Gastrocnemius medialis (tissue), 4 donors: ENCODE measurements at regions not wholly inside any gene's neighbourhood (a gene's known extent, or its start where the extent isn't known, plus 50 kb on each side); places are given as distances from the start of the nearest gene placed in this dataset.

ENCODE experiments used
- ATAC-seq, 2 donors: fragments of 150-250 bp; one replicate each; pipeline ENCODE4 v1.9.1; 2016
- DNase-seq, 2 donors: peaks; one replicate each; pipeline ENCODE4 v3.0.0-alpha.2; 2019
- H3K27ac ChIP-seq, 4 donors: fragments of 200-600 bp; sonication (generic); 1 replicate in 1 of 4; 2 replicates in 3 of 4; pipeline ENCODE4 v1.5.1; 2016 to 2018; ENCODE audit warnings: mild to moderate bottlenecking in 2 of 4, moderate library complexity in 1 of 4
- H3K27me3 ChIP-seq, 3 donors: fragments of 200-600 bp; sonication (generic) in 2 of 3; 1 replicate in 1 of 3; 2 replicates in 2 of 3; pipeline versions ENCODE4 v1.5.1 to v1.6.0; 2016 to 2019; ENCODE audit warnings: mild to moderate bottlenecking in 1 of 3, moderate library complexity in 1 of 3
- H3K36me3 ChIP-seq, 2 donors: fragments of 200-600 bp; sonication (generic) in 1 of 2; one replicate each; pipeline ENCODE4 v1.5.1; 2017 to 2018
- H3K4me1 ChIP-seq, 2 donors: fragments of 200-600 bp; sonication (generic) in 1 of 2; one replicate each; pipeline ENCODE4 v1.5.1; 2016 to 2017; ENCODE audit warnings: mild to moderate bottlenecking in 2 of 2
- H3K4me3 ChIP-seq, 4 donors: fragments of 200-600 bp; sonication (generic) in 3 of 4; 1 replicate in 1 of 4; 2 replicates in 3 of 4; pipeline ENCODE4 v1.5.1; 2016 to 2019; ENCODE audit warnings: mild to moderate bottlenecking in 2 of 4
- H3K9me3 ChIP-seq, 3 donors: fragments of 200-600 bp; sonication (generic) in 2 of 3; 1 replicate in 1 of 3; 2 replicates in 2 of 3; pipeline ENCODE4 v1.5.1; 2016 to 2019
- POLR2A ChIP-seq, 2 donors: fragments of 450-650 bp; IDR thresholded peaks; one replicate each; pipeline ENCODE4 v1.6.1; 2017; ENCODE audit warnings: antibody characterized with exemption in 2 of 2, mild to moderate bottlenecking in 2 of 2, moderate library complexity in 2 of 2
- in situ Hi-C, 4 donors: fragments of 200-750 bp; cut with MboI; loops; one replicate each; pipeline versions ENCODE4 v1.15.0 to v1.8.0; 2017; ENCODE audit warnings: low sequenced_read_pairs in 4 of 4
- intact Hi-C: fragments of 100-400 bp; cut with DNase I; formaldehyde crosslinking; loops from one replicate; pipeline ENCODE4 v1.15.1; 2023; ENCODE audit warnings: low total_unique reads
- TF ChIP-seq, protein P1 (sequence below), 5 experiments: fragments of 450-650 bp in 3 of 5; fragments of 200-600 bp in 2 of 5; sonication (generic) in 2 of 5; IDR thresholded peaks in 4 of 5; conservative IDR thresholded peaks in 1 of 5; 1 replicate in 4 of 5; 2 replicates in 1 of 5; pipeline ENCODE4 v1.5.1; 2016 to 2019; ENCODE audit warnings: antibody characterized with exemption in 5 of 5, mild to moderate bottlenecking in 3 of 5, moderate library complexity in 3 of 5

DNA sequence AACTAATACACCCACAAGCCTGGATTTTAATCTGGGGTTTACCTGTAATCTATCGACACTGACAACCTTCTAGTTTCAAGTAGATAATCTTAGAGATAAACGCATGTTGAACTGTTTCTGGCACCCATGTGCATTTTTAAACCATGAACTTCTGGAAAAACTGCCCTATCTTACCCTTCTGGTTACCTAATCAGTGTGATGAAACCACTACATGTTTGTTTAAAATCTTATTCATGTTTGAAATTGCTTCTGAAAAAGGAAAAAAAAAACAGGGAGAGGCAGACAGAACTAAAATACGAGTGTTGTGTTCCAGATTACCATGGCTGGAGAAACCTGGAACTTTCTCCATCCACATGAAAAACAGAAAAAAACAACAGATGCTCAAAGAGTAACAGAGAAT lies 139.3 kb downstream of the MID1IP1 start:
- ATAC-seq, result peak; percentile 9 to 16
- DNase-seq, result no peak
- Histone ChIP-seq H3K27me3 (no peaks in the 10 kb centered on the region), H3K9me3 (no peaks in the 10 kb centered on the region), H3K27ac (peak overlapping the region; percentile 63 to 87 (median 80)), H3K4me1 (peaks cover 3 to 48% of the 10 kb centered on the region in 2 donors), H3K36me3 (no peaks in the 10 kb centered on the region), H3K4me3 (no peak overlapping the region)
- intact Hi-C loops, result no loop called here
- no peak for TF ChIP-seq POLR2A (IDR thresholded peaks at IDR 0.05)
- TF ChIP-seq, protein P1, sequence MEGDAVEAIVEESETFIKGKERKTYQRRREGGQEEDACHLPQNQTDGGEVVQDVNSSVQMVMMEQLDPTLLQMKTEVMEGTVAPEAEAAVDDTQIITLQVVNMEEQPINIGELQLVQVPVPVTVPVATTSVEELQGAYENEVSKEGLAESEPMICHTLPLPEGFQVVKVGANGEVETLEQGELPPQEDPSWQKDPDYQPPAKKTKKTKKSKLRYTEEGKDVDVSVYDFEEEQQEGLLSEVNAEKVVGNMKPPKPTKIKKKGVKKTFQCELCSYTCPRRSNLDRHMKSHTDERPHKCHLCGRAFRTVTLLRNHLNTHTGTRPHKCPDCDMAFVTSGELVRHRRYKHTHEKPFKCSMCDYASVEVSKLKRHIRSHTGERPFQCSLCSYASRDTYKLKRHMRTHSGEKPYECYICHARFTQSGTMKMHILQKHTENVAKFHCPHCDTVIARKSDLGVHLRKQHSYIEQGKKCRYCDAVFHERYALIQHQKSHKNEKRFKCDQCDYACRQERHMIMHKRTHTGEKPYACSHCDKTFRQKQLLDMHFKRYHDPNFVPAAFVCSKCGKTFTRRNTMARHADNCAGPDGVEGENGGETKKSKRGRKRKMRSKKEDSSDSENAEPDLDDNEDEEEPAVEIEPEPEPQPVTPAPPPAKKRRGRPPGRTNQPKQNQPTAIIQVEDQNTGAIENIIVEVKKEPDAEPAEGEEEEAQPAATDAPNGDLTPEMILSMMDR (IDR thresholded peaks at IDR 0.05 in 4 of 5, conservative IDR thresholded peaks at IDR 0.05 in 1 of 5), result no peak
- in situ Hi-C loops, result no loop called here

DNA sequence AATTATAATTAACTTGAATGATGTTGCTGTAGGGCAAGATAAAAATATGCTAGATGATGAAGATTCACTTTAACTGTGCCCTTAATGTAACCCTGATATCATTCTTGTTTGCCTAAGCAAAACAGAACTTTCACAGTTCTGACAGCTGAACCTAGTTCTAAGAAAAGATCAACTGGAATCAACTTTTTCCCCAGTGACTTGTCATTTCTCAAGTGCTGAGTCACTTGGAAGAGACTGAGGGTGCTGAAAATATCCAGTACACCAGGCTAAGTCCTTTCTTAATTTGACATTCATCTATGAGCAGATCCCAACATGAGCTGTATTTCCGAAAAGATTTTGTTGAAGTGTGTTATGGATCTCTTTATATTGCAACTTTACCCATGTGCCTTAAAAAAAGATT lies 140.4 kb downstream of the MID1IP1 start:
- no peaks in the 10 kb centered on the region for H3K9me3 ChIP-seq
- intact Hi-C loops (no loop called here), in situ Hi-C loops (no loop called here)
- DNase-seq (peak in 1 of 2 donors; percentile 30), ATAC-seq (peak; percentile 78 to 83)
- no peaks in the 10 kb centered on the region for H3K36me3 ChIP-seq
- H3K27ac ChIP-seq, result peak overlapping the region; percentile 63 to 87 (median 80)
- TF ChIP-seq, protein P1 (IDR thresholded peaks at IDR 0.05 in 4 of 5, conservative IDR thresholded peaks at IDR 0.05 in 1 of 5), result no peak
- no peak for TF ChIP-seq POLR2A (IDR thresholded peaks at IDR 0.05)
- no peaks in the 10 kb centered on the region for H3K27me3 ChIP-seq
- peaks cover 3 to 48% of the 10 kb centered on the region in 2 donors for H3K4me1 ChIP-seq
- no peak overlapping the region for H3K4me3 ChIP-seq

DNA sequence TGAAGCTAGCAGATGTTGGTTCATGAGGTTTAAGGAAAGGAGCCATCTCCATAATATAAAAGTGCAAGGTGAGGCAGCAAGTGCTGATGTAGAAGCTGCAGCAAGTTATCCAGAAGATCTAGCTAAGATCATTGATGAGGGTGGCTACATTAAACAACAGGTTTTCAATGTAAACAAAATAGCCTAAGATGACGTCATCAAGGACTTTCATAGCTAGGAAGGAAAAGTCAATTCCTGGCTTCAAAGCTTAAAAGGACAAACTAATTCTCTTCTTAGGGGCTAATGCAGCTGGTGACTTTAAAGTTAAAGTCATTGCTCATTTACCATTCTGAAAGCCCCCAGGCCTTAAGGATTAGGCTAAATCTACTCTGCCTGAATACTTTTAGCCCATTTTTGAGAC lies 141.9 kb downstream of the MID1IP1 start:
- in situ Hi-C loops (no loop called here), intact Hi-C loops (no loop called here)
- Histone ChIP-seq H3K9me3 (no peaks in the 10 kb centered on the region), H3K27me3 (no peaks in the 10 kb centered on the region), H3K36me3 (no peaks in the 10 kb centered on the region), H3K27ac (peak overlapping the region in 2 of 4 donors; percentile 83 to 87), H3K4me1 (peaks cover 3 to 41% of the 10 kb centered on the region in 2 donors), H3K4me3 (no peak overlapping the region)
- no peak for DNase-seq
- ATAC-seq, result no peak
- no peak for TF ChIP-seq POLR2A (IDR thresholded peaks at IDR 0.05)
- TF ChIP-seq, protein P1 (IDR thresholded peaks at IDR 0.05 in 4 of 5, conservative IDR thresholded peaks at IDR 0.05 in 1 of 5), result no peak

DNA sequence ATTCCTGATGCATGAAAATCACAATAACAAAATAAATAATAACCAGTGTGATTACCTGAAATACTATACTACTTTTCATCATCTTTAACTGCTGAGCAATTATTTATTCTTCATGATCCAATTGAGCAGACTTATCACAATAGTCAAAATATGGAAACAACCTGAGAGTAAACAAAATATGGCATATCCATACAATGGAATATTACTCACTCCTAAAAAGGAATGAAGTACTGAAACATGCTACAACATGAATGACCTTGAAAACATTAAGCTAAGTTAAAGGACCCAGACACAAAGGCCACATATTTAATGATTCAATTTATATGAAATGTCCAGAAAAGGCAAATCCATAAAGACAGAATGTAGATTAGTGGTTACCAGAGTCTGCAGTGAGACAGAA lies 146.8 kb downstream of the MID1IP1 start:
- H3K27me3 ChIP-seq, result no peaks in the 10 kb centered on the region
- no peaks in the 10 kb centered on the region for H3K9me3 ChIP-seq
- no peak overlapping the region for H3K27ac ChIP-seq
- ATAC-seq (no peak), DNase-seq (no peak)
- TF ChIP-seq, protein P1 (IDR thresholded peaks at IDR 0.05 in 4 of 5, conservative IDR thresholded peaks at IDR 0.05 in 1 of 5), result no peak
- no peak for TF ChIP-seq POLR2A (IDR thresholded peaks at IDR 0.05)
- no peaks in the 10 kb centered on the region for H3K4me1 ChIP-seq
- in situ Hi-C loops (no loop called here), intact Hi-C loops (no loop called here)
- H3K36me3 ChIP-seq, result no peaks in the 10 kb centered on the region
- H3K4me3 ChIP-seq, result no peak overlapping the region

DNA sequence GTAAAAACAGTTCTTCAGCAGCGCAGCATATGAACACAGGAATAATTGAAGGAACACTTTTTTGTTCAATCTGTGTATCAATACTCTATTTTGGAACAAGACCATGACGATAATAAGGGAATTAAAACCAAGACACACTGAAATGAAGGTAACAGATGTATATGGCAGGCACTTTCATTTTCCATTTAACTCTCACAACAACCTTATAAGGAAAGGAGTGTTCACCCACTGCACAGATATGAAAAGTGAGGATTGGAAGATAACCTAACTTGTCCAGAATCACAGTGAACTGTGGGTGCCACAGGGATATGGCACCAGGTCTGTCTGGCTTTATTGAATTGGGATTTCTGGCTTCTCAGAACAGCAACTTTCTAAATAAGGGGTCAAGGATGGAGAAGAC lies 153.3 kb downstream of the MID1IP1 start:
- no peak for ATAC-seq
- in situ Hi-C loops, result no loop called here
- Histone ChIP-seq H3K36me3 (no peaks in the 10 kb centered on the region), H3K4me3 (no peak overlapping the region), H3K27ac (no peak overlapping the region), H3K4me1 (peaks cover 0 to under 1% of the 10 kb centered on the region in 2 donors), H3K27me3 (no peaks in the 10 kb centered on the region), H3K9me3 (no peaks in the 10 kb centered on the region)
- intact Hi-C loops, result no loop called here
- TF ChIP-seq, protein P1 (IDR thresholded peaks at IDR 0.05 in 4 of 5, conservative IDR thresholded peaks at IDR 0.05 in 1 of 5), result no peak
- TF ChIP-seq POLR2A (IDR thresholded peaks at IDR 0.05), result no peak
- no peak for DNase-seq
